K562 (cell line): ENCODE measurements at regions not wholly inside any gene's neighbourhood (a gene's known extent, or its start where the extent isn't known, plus 50 kb on each side); places are given as distances from the start of the nearest gene placed in this dataset.

Source experiments
- ATAC-seq: fragments of 200-7000 bp; cut with Tn5 transposase; 3 replicates; pipeline ENCODE4 v1.9.1; 2020; ENCODE audit warnings: moderate library complexity
- BruUV-seq: library from RNA; stranded (reverse); fragments of 400-500 nt; replicated peaks from 2 replicates; lab custom pipeline; 2021; lab: Mats Ljungman, UMichigan
- CTCF ChIA-PET: fragments of 300-600 bp; formaldehyde crosslinking; extraction: SDS; loops from one replicate; lab custom pipeline; 2021; ENCODE audit warnings: low intra/inter-chr PET ratio; lab: Yijun Ruan, JAX
- POLR2A ChIA-PET: fragments of 300-600, 350-650 bp; sonication (Branson Sonifier 250); formaldehyde crosslinking; extraction: SDS; loops from one replicate; lab custom pipeline; 2021; ENCODE audit warnings: antibody characterized with exemption, inconsistent platforms; lab: Yijun Ruan, JAX
- DNase-seq, 4 experiments: peaks; one replicate each; pipeline versions ENCODE4 v3.0.0 to v3.0.0-alpha.2; 2011 to 2018; ENCODE audit warnings: low spot score in 3 of 4, mixed read lengths in 3 of 4; ENCODE audit errors: extremely low read depth in 1 of 4
- FAIRE-seq: peaks from 2 replicates; lab custom pipeline; 2011; peaks lifted over from hg19 to GRCh38; lab: Jason Lieb, UNC
- H2AFZ ChIP-seq: 2 replicates; pipeline ENCODE4 v1.6.0; 2011; ENCODE audit warnings: low read depth, low read length, control low read depth, inconsistent platforms
- H3K27ac ChIP-seq: fragments of 200-600 bp; 3 replicates; pipeline ENCODE4 v1.8.0; 2011; ENCODE audit warnings: low read depth, mild to moderate bottlenecking, control low read depth, inconsistent platforms, low read length, moderate library complexity, mixed read lengths; ENCODE audit errors: extremely low read depth
- H3K27me3 ChIP-seq, 2 experiments: fragments of 300-600 bp in 1 of 2; 2 replicates in 1 of 2; 3 replicates in 1 of 2; pipeline versions ENCODE4 v1.6.0 to v1.8.0; 2011; ENCODE audit warnings: inconsistent platforms in 2 of 2, low read length in 2 of 2, mild to moderate bottlenecking in 1 of 2, mixed read lengths in 1 of 2, moderate library complexity in 1 of 2; ENCODE audit not compliant: control insufficient read depth in 2 of 2, insufficient read depth in 2 of 2
- H3K36me3 ChIP-seq: fragments of 300-600 bp; 3 replicates; pipeline ENCODE4 v1.8.0; 2011; ENCODE audit warnings: mild to moderate bottlenecking, low read length, inconsistent platforms; ENCODE audit not compliant: control insufficient read depth, insufficient read depth
- H3K4me1 ChIP-seq, 2 experiments: fragments of 200-600 bp in 1 of 2; replicated peaks in 1 of 2; 2 replicates in 1 of 2; 3 replicates in 1 of 2; pipeline versions ENCODE4 v1.5.1 to v1.8.0; 2011; ENCODE audit warnings: inconsistent platforms in 2 of 2, low read length in 2 of 2, mild to moderate bottlenecking in 1 of 2, mixed read lengths in 1 of 2, moderate library complexity in 1 of 2; ENCODE audit not compliant: control insufficient read depth in 2 of 2, insufficient read depth in 2 of 2
- H3K4me2 ChIP-seq: 2 replicates; pipeline ENCODE4 v1.6.1; 2011; ENCODE audit warnings: low read length, control low read depth, inconsistent platforms, mixed read lengths; ENCODE audit not compliant: insufficient read depth
- H3K4me3 ChIP-seq: fragments of 200-600 bp; sonication (generic), shearing (Covaris generic); 2 replicates; pipeline ENCODE4 v1.5.1; 2016; ENCODE audit warnings: control low read depth, inconsistent platforms
- H3K79me2 ChIP-seq: fragments of 200-600 bp; 3 replicates; pipeline ENCODE4 v1.8.0; 2011; ENCODE audit warnings: low read length, inconsistent platforms; ENCODE audit not compliant: control insufficient read depth, insufficient read depth
- H3K9ac ChIP-seq, 2 experiments: 2 replicates each; pipeline versions ENCODE4 v1.6.0 to v1.6.1; 2011; ENCODE audit warnings: low read depth in 2 of 2, low read length in 2 of 2, control low read depth in 1 of 2, inconsistent platforms in 1 of 2, mild to moderate bottlenecking in 1 of 2, mixed read lengths in 1 of 2; ENCODE audit not compliant: insufficient read depth in 1 of 2
- H3K9me1 ChIP-seq: one replicate; pipeline ENCODE4 v1.6.0; 2011; ENCODE audit warnings: inconsistent platforms, mild to moderate bottlenecking, low read length, moderate library complexity; ENCODE audit not compliant: control insufficient read depth, insufficient read depth
- H3K9me3 ChIP-seq: replicated peaks from 2 replicates; pipeline ENCODE4 v1.5.1; 2011; ENCODE audit warnings: low read depth, low read length, inconsistent platforms; ENCODE audit not compliant: control insufficient read depth, insufficient read depth
- H4K20me1 ChIP-seq: replicated peaks from 2 replicates; pipeline ENCODE4 v1.6.1; 2011; ENCODE audit warnings: low read length, inconsistent platforms, mixed read lengths; ENCODE audit not compliant: control insufficient read depth, insufficient read depth
- NR1H2 ChIP-seq: sonication (generic); formaldehyde crosslinking; IDR thresholded peaks from 2 replicates; pipeline ENCODE4 v1.4.0; 2020; ENCODE audit warnings: mild to moderate bottlenecking, missing genetic modification reagents
- TEAD1 ChIP-seq, 2 experiments: fragments of 450-650 bp in 1 of 2; sonication (generic) in 1 of 2; formaldehyde crosslinking; IDR thresholded peaks; 2 replicates each; pipeline versions ENCODE4 v1.4.0 to v1.8.0; 2020 to 2022; ENCODE audit warnings: mild to moderate bottlenecking in 2 of 2, missing genetic modification reagents in 1 of 2
- ZFPM2 ChIP-seq: fragments of 250-450 bp; sonication (Bioruptor Pico); IDR thresholded peaks from 2 replicates; pipeline ENCODE4 v1.5.1; 2022; ENCODE audit warnings: mild to moderate bottlenecking
- WGBS: fragments of 100-300 bp; shearing (Covaris generic); methylation state at CpG from one replicate; pipeline ENCODE4 v1.1.6; 2016; ENCODE audit warnings: low coverage, mixed read lengths; ENCODE audit not compliant: insufficient coverage; ENCODE audit errors: missing lambda C conversion rate; 5-methylcytosine and 5-hydroxymethylcytosine counted together
- in situ Hi-C: fragments of 300-500 bp; cut with MboI; formaldehyde crosslinking; loops from 4 replicates; pipeline ENCODE4 v1.15.0; 2018; ENCODE audit warnings: inconsistent platforms, mixed read lengths
- intact Hi-C: fragments of 100-400 bp; cut with micrococcal nuclease; formaldehyde crosslinking; loops from 2 replicates; pipeline ENCODE4 v1.14.2; 2022
- TF ChIP-seq, protein P1 (sequence below): fragments of 450-650 bp; formaldehyde crosslinking; IDR thresholded peaks from 2 replicates; pipeline ENCODE4 v1.4.0; 2020; ENCODE audit warnings: mild to moderate bottlenecking
- TF ChIP-seq, protein P2 (sequence below): IDR thresholded peaks from 2 replicates; pipeline ENCODE4 v1.6.1; 2012; ENCODE audit warnings: low read depth, low read length, improper control_type of control experiment, borderline replicate concordance

GRCh38 chr5:53322257-53322656 lies 158.2 kb upstream of the FST start:
- in situ Hi-C loops: no loop called here
- Histone ChIP-seq H3K27me3 (no peaks in the 10 kb centered on the region), H3K4me1 (no peaks in the 10 kb centered on the region), H3K9ac (no peak overlapping the region), H2AFZ (no peak overlapping the region), H3K9me1 (no peaks in the 10 kb centered on the region), H3K4me3 (no peak overlapping the region), H4K20me1 (no peaks in the 10 kb centered on the region), H3K9me3 (no peaks in the 10 kb centered on the region), H3K4me2 (no peak overlapping the region), H3K36me3 (no peaks in the 10 kb centered on the region), H3K79me2 (no peaks in the 10 kb centered on the region), H3K27ac (no peak overlapping the region)
- ATAC-seq: no peak
- WGBS: 0% methylated on average over 1 of the region's 1 CpG
- intact Hi-C loops: no loop called here
- POLR2A ChIA-PET: no interaction called here
- BruUV-seq: no TSS peak
- CTCF ChIA-PET: no interaction called here
- DNase-seq: no peak
- TF ChIP-seq, protein P1, sequence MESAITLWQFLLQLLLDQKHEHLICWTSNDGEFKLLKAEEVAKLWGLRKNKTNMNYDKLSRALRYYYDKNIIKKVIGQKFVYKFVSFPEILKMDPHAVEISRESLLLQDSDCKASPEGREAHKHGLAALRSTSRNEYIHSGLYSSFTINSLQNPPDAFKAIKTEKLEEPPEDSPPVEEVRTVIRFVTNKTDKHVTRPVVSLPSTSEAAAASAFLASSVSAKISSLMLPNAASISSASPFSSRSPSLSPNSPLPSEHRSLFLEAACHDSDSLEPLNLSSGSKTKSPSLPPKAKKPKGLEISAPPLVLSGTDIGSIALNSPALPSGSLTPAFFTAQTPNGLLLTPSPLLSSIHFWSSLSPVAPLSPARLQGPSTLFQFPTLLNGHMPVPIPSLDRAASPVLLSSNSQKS (CRISPR knock-in tag): no peak
- TF ChIP-seq, protein P2, sequence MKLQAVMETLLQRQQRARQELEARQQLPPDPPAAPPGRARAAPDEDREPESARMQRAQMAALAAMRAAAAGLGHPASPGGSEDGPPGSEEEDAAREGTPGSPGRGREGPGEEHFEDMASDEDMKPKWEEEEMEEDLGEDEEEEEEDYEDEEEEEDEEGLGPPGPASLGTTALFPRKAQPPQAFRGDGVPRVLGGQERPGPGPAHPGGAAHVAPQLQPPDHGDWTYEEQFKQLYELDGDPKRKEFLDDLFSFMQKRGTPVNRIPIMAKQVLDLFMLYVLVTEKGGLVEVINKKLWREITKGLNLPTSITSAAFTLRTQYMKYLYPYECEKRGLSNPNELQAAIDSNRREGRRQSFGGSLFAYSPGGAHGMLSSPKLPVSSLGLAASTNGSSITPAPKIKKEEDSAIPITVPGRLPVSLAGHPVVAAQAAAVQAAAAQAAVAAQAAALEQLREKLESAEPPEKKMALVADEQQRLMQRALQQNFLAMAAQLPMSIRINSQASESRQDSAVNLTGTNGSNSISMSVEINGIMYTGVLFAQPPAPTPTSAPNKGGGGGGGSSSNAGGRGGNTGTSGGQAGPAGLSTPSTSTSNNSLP: no peak
- no peak for TF ChIP-seq NR1H2
- TF ChIP-seq ZFPM2 (CRISPR knock-in tag): no peak
- no peak for TF ChIP-seq TEAD1 (CRISPR knock-in tag; IDR thresholded peaks at IDR 0.05)
- peak; percentile 29 for FAIRE-seq
